ENCODE measurements at regions not wholly inside any gene's neighbourhood (a gene's known extent, or its start where the extent isn't known, plus 50 kb on each side); places are given as distances from the start of the nearest gene placed in this dataset.

DNA sequence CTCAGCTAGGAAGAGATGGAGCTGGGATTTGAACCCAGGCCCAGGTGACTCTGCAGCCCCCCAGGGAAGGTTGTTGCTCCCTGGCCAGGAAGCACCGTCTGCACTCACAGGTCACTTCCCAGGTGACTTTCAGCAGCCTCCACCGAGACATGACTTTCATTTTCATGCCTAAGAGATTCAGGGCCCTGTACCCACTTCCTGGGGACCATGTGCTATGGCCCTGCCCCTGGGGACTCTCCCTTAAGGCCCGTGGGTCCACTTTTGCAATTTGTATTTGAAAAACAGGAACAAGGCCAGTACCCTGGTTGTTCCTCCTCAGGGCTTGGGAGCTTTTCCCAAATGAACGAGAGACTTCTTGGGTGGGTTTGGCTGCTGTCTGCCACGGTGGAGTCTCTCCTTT lies 191.0 kb downstream of the IRF8 start:
- no peak for DNase-seq (ENCODE audit: low spot score)

- DNase-seq (ENCODE audit: low spot score), result no peak
These were observed 191.7 kb downstream of the IRF8 start for GRCh38 chr16:86090461-86091170.

- no peak for DNase-seq (ENCODE audit: low spot score)
These were observed 193.0 kb downstream of the IRF8 start for GRCh38 chr16:86091976-86092375.

- DNase-seq (ENCODE audit: low spot score), result no peak
These were observed 193.9 kb downstream of the IRF8 start for GRCh38 chr16:86092586-86093480.

DNA sequence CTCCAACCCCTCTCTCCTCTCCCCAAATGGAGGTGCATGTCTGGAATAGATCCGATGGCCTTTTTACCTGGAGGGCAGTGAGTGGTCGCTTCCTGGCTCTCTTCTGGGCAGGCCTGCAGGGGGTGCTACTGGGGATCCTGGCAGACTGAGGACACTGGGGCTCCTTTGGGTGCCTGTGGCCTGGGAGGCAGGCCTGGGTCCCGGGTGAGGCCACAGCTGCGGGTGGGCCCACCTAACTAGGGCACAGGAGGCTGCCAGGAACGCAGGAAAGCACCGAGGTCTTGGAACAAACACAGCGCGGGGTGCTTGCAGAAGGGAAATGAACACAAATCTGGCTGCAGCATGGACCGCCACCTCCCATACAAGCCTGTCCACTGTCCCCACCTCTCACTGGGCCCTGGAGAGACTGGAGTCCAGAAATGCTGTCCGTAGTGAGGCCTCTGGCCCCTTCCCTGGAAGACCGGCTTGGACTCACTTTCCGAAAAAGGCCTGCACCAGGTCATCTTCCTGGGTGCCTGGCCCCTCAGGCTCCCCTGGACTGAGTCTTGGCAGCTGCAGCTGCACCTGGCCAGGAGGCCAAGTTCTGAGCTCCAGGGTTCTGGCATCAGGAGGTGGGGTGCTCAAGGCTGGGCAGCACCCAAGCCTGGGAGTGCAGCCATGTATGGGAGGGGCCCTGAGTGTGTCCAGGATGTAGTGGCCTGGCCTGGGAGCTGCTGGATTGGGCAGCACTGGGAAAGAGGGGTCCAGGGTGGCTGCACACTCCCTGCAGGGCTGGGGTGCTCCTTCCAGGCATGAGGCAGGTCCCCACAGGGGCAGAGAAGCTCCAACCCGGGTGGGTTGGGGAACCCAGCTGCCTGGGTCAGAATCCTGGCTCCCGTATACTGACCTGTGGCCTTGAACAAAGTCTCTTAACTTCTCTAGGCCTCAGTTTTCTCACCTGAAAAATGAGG lies 195.1 kb downstream of the IRF8 start:
- no peak for DNase-seq (ENCODE audit: low spot score)

GRCh38 chr16:86095131-86095752 lies 196.3 kb downstream of the IRF8 start:
- no peak for DNase-seq (ENCODE audit: low spot score)

DNA sequence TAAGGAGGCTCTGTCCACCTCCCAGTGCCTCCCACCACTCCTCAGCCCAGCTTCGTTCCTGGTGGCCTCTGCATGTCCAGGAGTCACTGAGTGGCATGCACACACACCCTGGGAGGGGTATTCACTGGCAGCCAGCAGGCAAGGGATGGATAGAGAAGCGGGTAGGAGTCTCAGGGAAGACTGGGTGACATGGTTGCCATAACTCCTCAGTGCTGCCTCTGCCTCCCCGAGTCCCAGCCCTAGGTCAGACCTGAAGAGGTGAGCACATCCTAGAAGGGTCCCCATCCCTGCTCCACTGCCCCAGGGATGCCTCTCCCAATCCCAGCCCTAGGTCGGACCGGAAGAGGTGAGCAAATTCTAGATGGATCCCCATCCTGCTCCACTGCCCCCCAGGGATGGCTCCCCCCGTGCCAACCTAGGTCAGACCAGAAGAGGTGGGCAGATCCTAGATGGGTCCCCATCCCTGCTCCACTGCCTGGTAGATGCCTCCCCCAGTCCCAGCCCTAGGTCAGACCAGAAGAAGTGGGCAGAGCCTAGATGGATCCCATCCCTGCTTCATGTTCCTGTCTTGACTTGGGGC lies 197.0 kb downstream of the IRF8 start:
- DNase-seq (ENCODE audit: low spot score), result no peak

GRCh38 chr16:86096850-86097249 lies 197.9 kb downstream of the IRF8 start:
- DNase-seq (ENCODE audit: low spot score), result no peak

DNA sequence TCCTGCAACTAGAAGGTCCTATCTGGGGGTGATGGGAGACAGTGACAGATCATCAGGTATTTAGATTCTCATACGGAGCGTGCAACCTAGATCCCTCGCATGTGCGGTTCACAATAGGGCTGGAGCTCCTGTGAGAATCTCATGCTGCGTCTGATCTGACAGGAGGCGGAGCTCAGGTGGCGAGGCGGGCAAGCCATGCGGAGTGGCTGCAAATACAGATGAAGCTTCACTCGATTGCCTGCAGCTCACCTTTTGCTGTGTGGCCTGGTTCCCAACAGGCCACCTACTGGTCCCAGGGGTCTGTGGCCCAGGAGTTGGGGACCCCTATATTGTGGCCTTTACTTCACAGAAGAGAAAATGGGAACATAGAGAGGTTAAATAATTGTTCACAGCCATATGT lies 200.4 kb downstream of the IRF8 start:
- DNase-seq (ENCODE audit: low spot score), result no peak

DNA sequence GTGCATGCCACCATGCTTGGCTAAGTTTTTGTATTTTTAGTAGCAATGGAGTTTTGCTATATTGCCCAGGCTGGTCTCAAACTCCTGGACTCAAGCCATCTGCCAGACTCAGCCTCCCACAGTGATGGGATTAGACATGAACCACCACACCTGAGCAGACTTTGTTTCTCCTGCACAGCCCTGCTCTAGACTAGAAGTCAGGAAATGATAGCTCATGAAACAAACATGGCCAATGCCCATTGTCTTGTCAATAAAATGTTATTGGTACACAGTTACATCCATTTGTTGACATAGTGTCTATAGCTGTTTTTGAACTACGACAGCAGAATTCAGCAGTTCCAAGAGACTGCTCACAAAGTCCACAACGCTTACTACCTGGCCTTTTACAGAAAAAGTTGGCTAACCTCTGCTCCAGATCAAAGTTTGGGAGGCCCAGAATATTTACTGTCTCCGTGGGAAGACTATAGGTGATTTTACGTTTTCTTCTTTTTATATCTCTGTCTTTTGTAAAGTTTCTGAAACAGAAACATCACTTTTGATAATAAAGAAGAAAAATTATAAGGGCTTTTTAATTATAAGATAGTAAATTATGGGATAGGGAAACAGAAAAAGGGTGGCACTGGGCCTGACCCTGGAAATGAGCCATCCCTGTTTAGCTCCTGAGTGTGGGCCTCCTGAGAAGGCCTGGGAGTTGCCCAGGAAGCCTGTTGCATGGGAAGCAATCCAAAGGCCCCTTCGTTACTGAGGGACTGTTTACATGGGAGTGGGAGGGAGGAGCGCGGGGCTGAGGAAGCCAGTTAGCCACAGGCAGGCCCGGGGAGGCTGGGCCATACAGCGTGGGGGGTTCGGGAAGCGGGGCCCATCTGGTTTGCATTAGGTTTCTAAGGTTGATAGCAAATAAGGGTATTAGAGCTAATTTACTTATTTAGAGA lies 201.5 kb downstream of the IRF8 start:
- no peak for DNase-seq (ENCODE audit: low spot score)

- no peak for DNase-seq (ENCODE audit: low spot score)
These were observed 202.4 kb downstream of the IRF8 start for GRCh38 chr16:86101137-86101896.

DNA sequence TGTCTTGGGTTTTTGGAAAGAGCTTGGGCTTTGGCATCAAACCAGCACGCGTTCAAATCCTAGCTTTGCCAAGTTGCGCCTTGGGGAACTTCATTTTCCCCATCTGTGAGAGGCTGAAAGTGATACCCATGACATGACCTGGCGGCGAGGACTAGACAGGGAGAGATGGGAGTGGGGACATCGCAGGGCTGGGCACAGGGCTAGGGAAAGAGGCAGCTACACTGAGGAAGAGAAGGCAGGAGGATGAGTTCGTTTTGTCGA lies 202.9 kb downstream of the IRF8 start:
- DNase-seq (ENCODE audit: low spot score), result no peak

GRCh38 chr16:86103320-86103719 lies 204.4 kb downstream of the IRF8 start:
- no peak for DNase-seq (ENCODE audit: low spot score)

DNA sequence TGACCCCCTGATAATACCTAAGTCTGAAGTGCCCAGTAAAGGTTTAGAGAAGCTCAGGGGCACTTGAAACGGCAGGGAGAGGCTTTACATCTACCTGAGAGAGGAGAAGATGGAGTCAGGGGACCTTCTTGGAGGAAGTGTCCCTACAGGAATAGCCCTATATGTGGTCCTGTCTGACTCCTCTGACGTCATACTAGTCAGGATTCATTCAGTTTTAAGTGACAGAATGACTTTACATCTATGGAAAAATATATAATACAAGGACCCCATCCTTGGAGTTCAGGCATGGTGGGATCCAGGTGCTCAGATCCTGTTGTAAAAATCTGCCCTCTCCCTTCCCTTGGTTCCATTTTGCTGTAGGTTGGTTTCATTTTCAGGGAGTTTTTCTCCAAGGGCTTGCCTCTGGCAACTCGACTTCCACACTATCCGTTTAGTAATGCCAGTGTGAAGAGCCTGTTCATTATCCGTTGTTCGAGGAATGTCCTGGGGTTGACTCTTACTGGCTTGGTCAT lies 205.6 kb downstream of the IRF8 start:
- DNase-seq (ENCODE audit: low spot score), result no peak

GRCh38 chr16:86107215-86107825 lies 208.4 kb downstream of the IRF8 start:
- no peak for DNase-seq (ENCODE audit: low spot score)

GRCh38 chr16:86108062-86108461 lies 209.1 kb downstream of the IRF8 start:
- no peak for DNase-seq (ENCODE audit: low spot score)

DNA sequence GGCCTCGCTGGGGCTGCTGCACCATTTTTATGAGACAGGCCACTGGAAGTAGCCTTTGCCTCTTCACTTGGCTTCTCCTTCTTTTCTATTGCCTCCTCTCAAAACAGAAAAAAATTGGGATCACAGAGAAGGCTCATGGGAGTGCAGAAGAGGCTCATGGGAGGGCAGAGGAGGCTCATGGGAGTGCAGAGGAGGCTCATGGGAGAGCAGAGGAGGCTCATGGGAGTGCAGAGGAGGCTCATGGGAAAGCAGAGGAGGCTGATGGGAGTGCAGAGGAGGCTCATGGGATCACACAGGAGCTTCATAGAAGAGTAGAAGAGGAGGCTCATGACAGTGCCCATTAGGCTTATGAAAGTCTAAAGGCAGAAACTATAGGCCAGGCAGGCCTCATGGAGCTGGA lies 211.2 kb downstream of the IRF8 start:
- no peak for DNase-seq (ENCODE audit: low spot score)

DNA sequence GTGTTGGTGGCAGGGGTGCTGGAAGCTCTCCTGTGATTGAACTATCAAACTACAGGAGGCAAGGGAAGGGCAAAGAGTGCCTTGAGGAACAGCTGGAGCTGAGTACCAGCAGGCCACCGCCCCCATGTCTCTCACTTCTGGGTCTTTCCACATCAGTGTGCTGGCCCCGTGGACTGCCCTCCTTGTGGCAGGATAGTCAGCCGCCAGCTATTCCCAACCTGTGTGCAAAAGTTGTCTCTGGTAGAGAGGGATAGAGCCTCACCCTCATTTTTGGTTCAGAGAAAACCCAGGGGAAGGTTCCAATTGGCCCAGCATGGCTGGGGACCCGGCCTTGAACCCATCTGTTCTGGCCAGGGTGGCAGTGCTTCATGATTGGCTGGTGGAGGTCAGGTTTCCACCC lies 211.8 kb downstream of the IRF8 start:
- DNase-seq (ENCODE audit: low spot score), result no peak

GRCh38 chr16:86112178-86112577 lies 213.2 kb downstream of the IRF8 start:
- no peak for DNase-seq (ENCODE audit: low spot score)
